IMR-90 (cell line): ENCODE measurements at regions not wholly inside any gene's neighbourhood (a gene's known extent, or its start where the extent isn't known, plus 50 kb on each side); places are given as distances from the start of the nearest gene placed in this dataset.

Source experiments
- CEBPB ChIP-seq: IDR thresholded peaks from 2 replicates; pipeline ENCODE4 v1.6.1; 2012; ENCODE audit warnings: low read depth, low read length, improper control_type of control experiment
- MXI1 ChIP-seq: IDR thresholded peaks from 2 replicates; pipeline ENCODE4 v1.6.1; 2012; ENCODE audit warnings: low read depth, mild to moderate bottlenecking, low read length, moderate library complexity, borderline replicate concordance
- POLR2A ChIP-seq: IDR thresholded peaks from 2 replicates; pipeline ENCODE4 v1.6.1; 2012; ENCODE audit warnings: mild to moderate bottlenecking, low read depth, low read length
- SMC3 ChIP-seq: fragments of 150-350 bp; IDR thresholded peaks from 2 replicates; pipeline ENCODE4 v1.6.1; 2016; ENCODE audit warnings: low read depth, mild to moderate bottlenecking, antibody characterized with exemption, low read length, moderate library complexity
- TF ChIP-seq, protein P1 (sequence below): conservative IDR thresholded peaks from 2 replicates; pipeline ENCODE4 v1.5.1; 2012; ENCODE audit warnings: mild to moderate bottlenecking, low read depth, low read length, improper control_type of control experiment
- TF ChIP-seq, protein P2 (sequence below): fragments of 150-350 bp; IDR thresholded peaks from 2 replicates; pipeline ENCODE4 v1.6.1; 2017; ENCODE audit warnings: mild to moderate bottlenecking, antibody characterized with exemption, low read length, low read depth

DNA sequence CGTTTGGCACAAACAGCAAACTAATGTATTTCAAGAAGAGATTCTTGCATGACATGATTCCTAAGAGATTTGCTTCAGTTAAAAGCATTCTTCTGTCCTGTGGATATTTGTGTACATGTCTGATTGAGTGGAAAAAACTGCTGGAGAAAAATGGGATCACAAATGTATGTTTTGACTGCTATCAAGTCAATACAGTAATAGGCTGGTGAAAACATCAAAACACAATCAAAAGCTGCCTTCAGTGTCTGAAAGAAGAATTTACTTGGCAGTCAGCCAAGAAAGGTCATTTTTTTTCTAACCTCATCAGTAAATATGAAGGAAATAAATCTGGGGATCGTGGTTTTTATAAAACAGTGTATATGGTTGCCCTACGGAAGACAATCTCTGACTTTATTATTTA is 1214.8 kb downstream of the NSUN3 start:
- TF ChIP-seq POLR2A: no peak
- no peak for TF ChIP-seq CEBPB
- no peak for TF ChIP-seq MXI1
- TF ChIP-seq, protein P1, sequence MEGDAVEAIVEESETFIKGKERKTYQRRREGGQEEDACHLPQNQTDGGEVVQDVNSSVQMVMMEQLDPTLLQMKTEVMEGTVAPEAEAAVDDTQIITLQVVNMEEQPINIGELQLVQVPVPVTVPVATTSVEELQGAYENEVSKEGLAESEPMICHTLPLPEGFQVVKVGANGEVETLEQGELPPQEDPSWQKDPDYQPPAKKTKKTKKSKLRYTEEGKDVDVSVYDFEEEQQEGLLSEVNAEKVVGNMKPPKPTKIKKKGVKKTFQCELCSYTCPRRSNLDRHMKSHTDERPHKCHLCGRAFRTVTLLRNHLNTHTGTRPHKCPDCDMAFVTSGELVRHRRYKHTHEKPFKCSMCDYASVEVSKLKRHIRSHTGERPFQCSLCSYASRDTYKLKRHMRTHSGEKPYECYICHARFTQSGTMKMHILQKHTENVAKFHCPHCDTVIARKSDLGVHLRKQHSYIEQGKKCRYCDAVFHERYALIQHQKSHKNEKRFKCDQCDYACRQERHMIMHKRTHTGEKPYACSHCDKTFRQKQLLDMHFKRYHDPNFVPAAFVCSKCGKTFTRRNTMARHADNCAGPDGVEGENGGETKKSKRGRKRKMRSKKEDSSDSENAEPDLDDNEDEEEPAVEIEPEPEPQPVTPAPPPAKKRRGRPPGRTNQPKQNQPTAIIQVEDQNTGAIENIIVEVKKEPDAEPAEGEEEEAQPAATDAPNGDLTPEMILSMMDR: no peak
- no peak for TF ChIP-seq SMC3
- TF ChIP-seq, protein P2, sequence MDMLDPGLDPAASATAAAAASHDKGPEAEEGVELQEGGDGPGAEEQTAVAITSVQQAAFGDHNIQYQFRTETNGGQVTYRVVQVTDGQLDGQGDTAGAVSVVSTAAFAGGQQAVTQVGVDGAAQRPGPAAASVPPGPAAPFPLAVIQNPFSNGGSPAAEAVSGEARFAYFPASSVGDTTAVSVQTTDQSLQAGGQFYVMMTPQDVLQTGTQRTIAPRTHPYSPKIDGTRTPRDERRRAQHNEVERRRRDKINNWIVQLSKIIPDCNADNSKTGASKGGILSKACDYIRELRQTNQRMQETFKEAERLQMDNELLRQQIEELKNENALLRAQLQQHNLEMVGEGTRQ: no peak
